ENCODE measurements at regions not wholly inside any gene's neighbourhood (a gene's known extent, or its start where the extent isn't known, plus 50 kb on each side); places are given as distances from the start of the nearest gene placed in this dataset.
A peak's percentile ranks its signal among the peaks of the same experiment; 100 is the strongest.

- Histone ChIP-seq H3K4me1 (ENCODE audit: insufficient read depth, low read length) (no peaks in the 10 kb centered on the region), H2AFZ (ENCODE audit: low read depth, low read length) (no peak overlapping the region), H3K9ac (ENCODE audit: low read length) (no peak overlapping the region), H3K27me3 (ENCODE audit: insufficient read depth, low read length) (no peaks in the 10 kb centered on the region), H4K20me1 (ENCODE audit: insufficient read depth, low read length) (no peaks in the 10 kb centered on the region), H3K4me3 (ENCODE audit: insufficient read depth, low read depth, low read length) (no peak overlapping the region), H3K27ac (ENCODE audit: low read depth, low read length) (no peak overlapping the region), H3K4me2 (ENCODE audit: low read length) (no peak overlapping the region), H3K9me3 (ENCODE audit: insufficient read depth, low read depth, low read length) (no peaks in the 10 kb centered on the region), H3K79me2 (ENCODE audit: insufficient read depth, low read length) (no peaks in the 10 kb centered on the region), H3K36me3 (ENCODE audit: insufficient read depth, low read length) (no peaks in the 10 kb centered on the region)
- no peaks in the 10 kb centered on the region for H3K4me1 Mint-ChIP-seq (ENCODE audit: low read depth, unreplicated experiment)
- no peak overlapping the region for H3K27ac Mint-ChIP-seq (ENCODE audit: unreplicated experiment)
- no peak overlapping the region for H3K4me3 Mint-ChIP-seq (ENCODE audit: unreplicated experiment)
- H3K27me3 Mint-ChIP-seq (ENCODE audit: low read depth, unreplicated experiment) = no peaks in the 10 kb centered on the region
- no peaks in the 10 kb centered on the region for H3K36me3 Mint-ChIP-seq (ENCODE audit: low read depth, unreplicated experiment)
- DNase-seq (ENCODE audit: low read depth) = no peak
- no peak for FAIRE-seq
- TF ChIP-seq CTCF (IDR thresholded peaks at IDR 0.05; ENCODE audit: insufficient read depth, low read depth, low read length) (no peak), EZH2 (IDR thresholded peaks at IDR 0.05; ENCODE audit: insufficient read depth, low read length) (no peak)
- no peaks in the 10 kb centered on the region for H3K9me3 Mint-ChIP-seq (ENCODE audit: unreplicated experiment)
These were observed 1016.0 kb upstream of the INTU start for GRCh38 chr4:126616795-126617194.

GRCh38 chr4:126627255-126627654 is 1005.5 kb upstream of the INTU start:
- DNase-seq (ENCODE audit: low read depth) (no peak), FAIRE-seq (no peak)
- Histone ChIP-seq H3K27me3 (ENCODE audit: insufficient read depth, low read length) (no peaks in the 10 kb centered on the region), H3K4me3 (ENCODE audit: insufficient read depth, low read depth, low read length) (no peak overlapping the region), H3K36me3 (ENCODE audit: insufficient read depth, low read length) (no peaks in the 10 kb centered on the region), H4K20me1 (ENCODE audit: insufficient read depth, low read length) (no peaks in the 10 kb centered on the region), H3K27ac (ENCODE audit: low read depth, low read length) (no peak overlapping the region), H2AFZ (ENCODE audit: low read depth, low read length) (no peak overlapping the region), H3K4me2 (ENCODE audit: low read length) (no peak overlapping the region), H3K9me3 (ENCODE audit: insufficient read depth, low read depth, low read length) (peaks cover 2% of the 10 kb centered on the region), H3K79me2 (ENCODE audit: insufficient read depth, low read length) (no peaks in the 10 kb centered on the region), H3K9ac (ENCODE audit: low read length) (no peak overlapping the region), H3K4me1 (ENCODE audit: insufficient read depth, low read length) (no peaks in the 10 kb centered on the region)
- TF ChIP-seq EZH2 (IDR thresholded peaks at IDR 0.05; ENCODE audit: insufficient read depth, low read length) = no peak
- peak; percentile 35 for TF ChIP-seq CTCF (IDR thresholded peaks at IDR 0.05; ENCODE audit: insufficient read depth, low read depth, low read length)
- no peaks in the 10 kb centered on the region for H3K4me1 Mint-ChIP-seq (ENCODE audit: low read depth, unreplicated experiment)
- no peaks in the 10 kb centered on the region for H3K9me3 Mint-ChIP-seq (ENCODE audit: unreplicated experiment)
- H3K36me3 Mint-ChIP-seq (ENCODE audit: low read depth, unreplicated experiment) = no peaks in the 10 kb centered on the region
- no peak overlapping the region for H3K4me3 Mint-ChIP-seq (ENCODE audit: unreplicated experiment)
- H3K27ac Mint-ChIP-seq (ENCODE audit: unreplicated experiment) = no peak overlapping the region
- H3K27me3 Mint-ChIP-seq (ENCODE audit: low read depth, unreplicated experiment) = no peaks in the 10 kb centered on the region

- Histone ChIP-seq H3K9me3 (ENCODE audit: insufficient read depth, low read depth, low read length) (peaks cover 2% of the 10 kb centered on the region), H3K27ac (ENCODE audit: low read depth, low read length) (no peak overlapping the region), H3K9ac (ENCODE audit: low read length) (no peak overlapping the region), H3K79me2 (ENCODE audit: insufficient read depth, low read length) (no peaks in the 10 kb centered on the region), H4K20me1 (ENCODE audit: insufficient read depth, low read length) (no peaks in the 10 kb centered on the region), H3K4me3 (ENCODE audit: insufficient read depth, low read depth, low read length) (no peak overlapping the region), H2AFZ (ENCODE audit: low read depth, low read length) (no peak overlapping the region), H3K27me3 (ENCODE audit: insufficient read depth, low read length) (no peaks in the 10 kb centered on the region), H3K4me1 (ENCODE audit: insufficient read depth, low read length) (no peaks in the 10 kb centered on the region), H3K36me3 (ENCODE audit: insufficient read depth, low read length) (no peaks in the 10 kb centered on the region), H3K4me2 (ENCODE audit: low read length) (no peak overlapping the region)
- H3K36me3 Mint-ChIP-seq (ENCODE audit: low read depth, unreplicated experiment) = no peaks in the 10 kb centered on the region
- TF ChIP-seq EZH2 (IDR thresholded peaks at IDR 0.05; ENCODE audit: insufficient read depth, low read length) (no peak), CTCF (IDR thresholded peaks at IDR 0.05; ENCODE audit: insufficient read depth, low read depth, low read length) (no peak)
- FAIRE-seq (no peak), DNase-seq (ENCODE audit: low read depth) (no peak)
- H3K27me3 Mint-ChIP-seq (ENCODE audit: low read depth, unreplicated experiment) = no peaks in the 10 kb centered on the region
- no peak overlapping the region for H3K4me3 Mint-ChIP-seq (ENCODE audit: unreplicated experiment)
- no peak overlapping the region for H3K27ac Mint-ChIP-seq (ENCODE audit: unreplicated experiment)
- H3K4me1 Mint-ChIP-seq (ENCODE audit: low read depth, unreplicated experiment) = no peaks in the 10 kb centered on the region
- no peaks in the 10 kb centered on the region for H3K9me3 Mint-ChIP-seq (ENCODE audit: unreplicated experiment)
These were observed 1003.8 kb upstream of the INTU start for GRCh38 chr4:126628933-126629332.
